ENCODE measurements at regions not wholly inside any gene's neighbourhood (a gene's known extent, or its start where the extent isn't known, plus 50 kb on each side); places are given as distances from the start of the nearest gene placed in this dataset.

GRCh38 chr7:42449431-42449830 is 212.4 kb upstream of the GLI3 start:
- Histone ChIP-seq H2AFZ (ENCODE audit: low read depth, low read length) (no peak overlapping the region), H3K4me3 (ENCODE audit: low read length) (no peak overlapping the region), H3K9me3 (ENCODE audit: insufficient read depth, low read length) (no peaks in the 10 kb centered on the region), H3K36me3 (replicated peaks; ENCODE audit: low read depth, low read length) (no peaks in the 10 kb centered on the region), H3K79me2 (ENCODE audit: low read length) (no peaks in the 10 kb centered on the region), H3K4me2 (ENCODE audit: low read length) (no peak overlapping the region), H3K27me3 (ENCODE audit: low read depth, low read length) (no peaks in the 10 kb centered on the region), H4K20me1 (ENCODE audit: insufficient read depth, low read length) (no peaks in the 10 kb centered on the region), H3K4me1 (ENCODE audit: low read length) (no peaks in the 10 kb centered on the region), H3K27ac (ENCODE audit: low read length) (no peak overlapping the region), H3K9ac (ENCODE audit: low read length) (no peak overlapping the region)
- TF ChIP-seq EZH2phosphoT487 (IDR thresholded peaks at IDR 0.05; ENCODE audit: low read depth) (no peak), CTCF (IDR thresholded peaks at IDR 0.05; ENCODE audit: low read depth, low read length) (no peak)

- TF ChIP-seq EZH2phosphoT487 (IDR thresholded peaks at IDR 0.05; ENCODE audit: low read depth) (no peak), CTCF (IDR thresholded peaks at IDR 0.05; ENCODE audit: low read depth, low read length) (no peak)
- no peaks in the 10 kb centered on the region for H3K27me3 ChIP-seq (ENCODE audit: low read depth, low read length)
- H3K9me3 ChIP-seq (ENCODE audit: insufficient read depth, low read length) = no peaks in the 10 kb centered on the region
- H3K4me1 ChIP-seq (ENCODE audit: low read length) = no peaks in the 10 kb centered on the region
- H3K4me2 ChIP-seq (ENCODE audit: low read length) = no peak overlapping the region
- H2AFZ ChIP-seq (ENCODE audit: low read depth, low read length) = no peak overlapping the region
- H3K4me3 ChIP-seq (ENCODE audit: low read length) = no peak overlapping the region
- H4K20me1 ChIP-seq (ENCODE audit: insufficient read depth, low read length) = no peaks in the 10 kb centered on the region
- no peak overlapping the region for H3K27ac ChIP-seq (ENCODE audit: low read length)
- no peak overlapping the region for H3K9ac ChIP-seq (ENCODE audit: low read length)
- H3K36me3 ChIP-seq (replicated peaks; ENCODE audit: low read depth, low read length) = no peaks in the 10 kb centered on the region
- H3K79me2 ChIP-seq (ENCODE audit: low read length) = no peaks in the 10 kb centered on the region
These were observed 211.9 kb upstream of the GLI3 start for GRCh38 chr7:42448901-42449300.

- Histone ChIP-seq H3K9ac (ENCODE audit: low read length) (no peak overlapping the region), H3K9me3 (ENCODE audit: insufficient read depth, low read length) (no peaks in the 10 kb centered on the region), H3K27ac (ENCODE audit: low read length) (no peak overlapping the region), H3K27me3 (ENCODE audit: low read depth, low read length) (no peaks in the 10 kb centered on the region), H2AFZ (ENCODE audit: low read depth, low read length) (no peak overlapping the region), H4K20me1 (ENCODE audit: insufficient read depth, low read length) (no peaks in the 10 kb centered on the region), H3K4me1 (ENCODE audit: low read length) (no peaks in the 10 kb centered on the region), H3K79me2 (ENCODE audit: low read length) (no peaks in the 10 kb centered on the region), H3K4me2 (ENCODE audit: low read length) (no peak overlapping the region), H3K36me3 (replicated peaks; ENCODE audit: low read depth, low read length) (no peaks in the 10 kb centered on the region), H3K4me3 (ENCODE audit: low read length) (no peak overlapping the region)
- TF ChIP-seq EZH2phosphoT487 (IDR thresholded peaks at IDR 0.05; ENCODE audit: low read depth) = no peak
- no peak for TF ChIP-seq CTCF (IDR thresholded peaks at IDR 0.05; ENCODE audit: low read depth, low read length)
These were observed 208.7 kb upstream of the GLI3 start for GRCh38 chr7:42445691-42446090.

DNA sequence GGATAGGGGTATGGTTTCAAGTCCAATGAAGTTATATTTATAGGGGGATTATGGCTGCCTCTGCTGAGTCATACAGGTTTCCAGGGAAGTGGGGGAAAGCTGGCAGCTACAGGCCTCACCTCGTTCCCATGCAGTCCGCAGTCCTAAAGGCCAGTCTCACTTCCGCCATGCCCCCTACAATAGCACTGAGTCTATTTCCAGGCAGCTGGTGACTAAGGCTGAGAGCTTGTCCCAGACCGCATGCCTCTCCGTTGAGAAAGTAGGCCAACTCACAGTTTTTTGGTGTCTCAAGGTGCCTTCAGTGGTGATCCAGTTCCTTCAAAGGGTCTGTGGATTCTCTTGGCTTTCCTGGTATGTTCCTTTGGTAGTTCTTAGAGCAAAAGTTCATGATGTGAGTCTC is 203.9 kb upstream of the GLI3 start:
- H3K79me2 ChIP-seq (ENCODE audit: low read length) = no peaks in the 10 kb centered on the region
- H4K20me1 ChIP-seq (ENCODE audit: insufficient read depth, low read length) = no peaks in the 10 kb centered on the region
- H3K4me2 ChIP-seq (ENCODE audit: low read length) = no peak overlapping the region
- no peak overlapping the region for H3K4me3 ChIP-seq (ENCODE audit: low read length)
- no peaks in the 10 kb centered on the region for H3K4me1 ChIP-seq (ENCODE audit: low read length)
- H3K27ac ChIP-seq (ENCODE audit: low read length) = no peak overlapping the region
- TF ChIP-seq CTCF (IDR thresholded peaks at IDR 0.05; ENCODE audit: low read depth, low read length) (no peak), EZH2phosphoT487 (IDR thresholded peaks at IDR 0.05; ENCODE audit: low read depth) (no peak)
- H3K27me3 ChIP-seq (ENCODE audit: low read depth, low read length) = no peaks in the 10 kb centered on the region
- no peaks in the 10 kb centered on the region for H3K36me3 ChIP-seq (replicated peaks; ENCODE audit: low read depth, low read length)
- no peaks in the 10 kb centered on the region for H3K9me3 ChIP-seq (ENCODE audit: insufficient read depth, low read length)
- H3K9ac ChIP-seq (ENCODE audit: low read length) = no peak overlapping the region
- H2AFZ ChIP-seq (ENCODE audit: low read depth, low read length) = no peak overlapping the region
